CD4-positive, alpha-beta memory T cell (primary cell): ENCODE measurements at regions not wholly inside any gene's neighbourhood (a gene's known extent, or its start where the extent isn't known, plus 50 kb on each side); places are given as distances from the start of the nearest gene placed in this dataset.
A peak's percentile ranks its signal among the peaks of the same experiment; 100 is the strongest.

Experiments
- CTCF ChIA-PET: fragments of 350-600 bp; sonication (Branson Sonifier 250); formaldehyde crosslinking; loops from one replicate; lab custom pipeline; 2021; ENCODE audit warnings: inconsistent platforms; ENCODE audit not compliant: partially characterized antibody; lab: Charles Lee
- POLR2A ChIA-PET: fragments of 350-600 bp; sonication (Branson Sonifier 250); formaldehyde crosslinking; loops from one replicate; lab custom pipeline; 2021; ENCODE audit not compliant: partially characterized antibody; lab: Charles Lee
- DNase-seq, 5 donors: peaks; one replicate each; pipeline versions ENCODE4 v3.0.0 to v3.0.0-alpha.2; 2020 to 2022; ENCODE audit warnings: mixed read lengths in 1 of 5
- H3K27ac ChIP-seq: one replicate; pipeline ENCODE4 v1.7.0; 2013; ENCODE audit warnings: low read depth, low read length
- H3K27me3 ChIP-seq: 2 replicates; pipeline ENCODE4 v1.7.0; 2013; ENCODE audit warnings: mild to moderate bottlenecking, low read length, moderate library complexity; ENCODE audit not compliant: insufficient read depth
- H3K36me3 ChIP-seq: 2 replicates; pipeline ENCODE4 v1.7.0; 2013; ENCODE audit warnings: mild to moderate bottlenecking, low read length, moderate library complexity; ENCODE audit not compliant: insufficient read depth
- H3K4me1 ChIP-seq: 2 replicates; pipeline ENCODE4 v1.7.0; 2013; ENCODE audit warnings: mild to moderate bottlenecking, low read length, moderate library complexity; ENCODE audit not compliant: insufficient read depth
- H3K4me3 ChIP-seq, 2 donors: one replicate each; pipeline ENCODE4 v1.7.0; 2013; ENCODE audit warnings: low read length in 2 of 2, mild to moderate bottlenecking in 1 of 2
- H3K9me3 ChIP-seq, 2 donors: one replicate each; pipeline ENCODE4 v1.7.0; 2013; ENCODE audit warnings: low read length in 2 of 2, control low read depth in 1 of 2; ENCODE audit not compliant: control insufficient read depth in 1 of 2
- H3K27ac Mint-ChIP-seq, 7 donors: one replicate each; pipeline ENCODE4 v1.8.0; 2020 to 2021; ENCODE audit warnings: mixed read lengths in 7 of 7, mild to moderate bottlenecking in 6 of 7, inconsistent platforms in 3 of 7, moderate library complexity in 3 of 7
- H3K27me3 Mint-ChIP-seq, 2 donors: one replicate each; pipeline ENCODE4 v1.8.0; 2020 to 2021; ENCODE audit warnings: mixed read lengths in 2 of 2
- H3K36me3 Mint-ChIP-seq, 2 donors: one replicate each; pipeline ENCODE4 v1.8.0; 2020 to 2021; ENCODE audit warnings: mixed read lengths in 2 of 2, inconsistent platforms in 1 of 2, mild to moderate bottlenecking in 1 of 2
- H3K4me1 Mint-ChIP-seq, 4 donors: one replicate each; pipeline ENCODE4 v1.8.0; 2020 to 2021; ENCODE audit warnings: mixed read lengths in 4 of 4, mild to moderate bottlenecking in 1 of 4
- H3K4me3 Mint-ChIP-seq, 8 donors: one replicate each; pipeline ENCODE4 v1.8.0; 2020 to 2021; ENCODE audit warnings: mixed read lengths in 8 of 8, mild to moderate bottlenecking in 7 of 8, moderate library complexity in 6 of 8, inconsistent platforms in 3 of 8
- H3K9me3 Mint-ChIP-seq, 8 donors: one replicate each; pipeline ENCODE4 v1.8.0; 2020 to 2021; ENCODE audit warnings: mixed read lengths in 8 of 8, mild to moderate bottlenecking in 5 of 8, inconsistent platforms in 3 of 8, moderate library complexity in 1 of 8
- intact Hi-C: fragments of 100-400 bp; cut with micrococcal nuclease; formaldehyde crosslinking; loops from one replicate; pipeline ENCODE4 v1.15.1; 2023

DNA sequence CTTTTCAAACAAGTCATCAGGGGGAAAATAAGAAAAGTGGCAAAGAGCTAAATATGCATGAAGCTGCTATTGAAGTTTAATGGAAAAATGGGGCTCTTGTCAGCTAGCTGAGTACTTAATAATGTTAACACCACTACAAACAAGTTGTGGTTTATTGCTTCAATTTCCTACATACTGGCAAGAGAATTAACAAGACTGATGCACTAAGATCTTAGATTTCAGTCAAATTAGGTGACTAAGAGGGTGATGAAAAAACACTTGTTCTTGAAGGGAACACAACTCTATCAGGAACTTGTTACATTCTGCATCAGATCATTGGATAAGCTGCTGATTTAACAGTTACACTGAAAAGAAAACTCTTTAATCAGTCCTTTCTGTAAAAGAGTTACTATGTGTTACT is 234.6 kb upstream of the AFF2 start:
- Histone ChIP-seq H3K27me3 (no peaks in the 10 kb centered on the region), H3K36me3 (no peaks in the 10 kb centered on the region), H3K27ac (no peak overlapping the region), H3K9me3 (no peaks in the 10 kb centered on the region), H3K4me3 (no peak overlapping the region), H3K4me1 (peaks cover 11% of the 10 kb centered on the region)
- Mint-ChIP-seq H3K27ac (no peak overlapping the region), H3K4me3 (no peak overlapping the region), H3K9me3 (peaks cover 0 to 19% (median 7%) of the 10 kb centered on the region in 8 donors), H3K36me3 (no peaks in the 10 kb centered on the region), H3K4me1 (peaks cover 7 to 19% (median 12%) of the 10 kb centered on the region in 4 donors), H3K27me3 (peaks cover 0 to 1% of the 10 kb centered on the region in 2 donors)
- ChIA-PET CTCF (no interaction called here), POLR2A (no interaction called here)
- intact Hi-C loops = no loop called here
- DNase-seq = no peak

DNA sequence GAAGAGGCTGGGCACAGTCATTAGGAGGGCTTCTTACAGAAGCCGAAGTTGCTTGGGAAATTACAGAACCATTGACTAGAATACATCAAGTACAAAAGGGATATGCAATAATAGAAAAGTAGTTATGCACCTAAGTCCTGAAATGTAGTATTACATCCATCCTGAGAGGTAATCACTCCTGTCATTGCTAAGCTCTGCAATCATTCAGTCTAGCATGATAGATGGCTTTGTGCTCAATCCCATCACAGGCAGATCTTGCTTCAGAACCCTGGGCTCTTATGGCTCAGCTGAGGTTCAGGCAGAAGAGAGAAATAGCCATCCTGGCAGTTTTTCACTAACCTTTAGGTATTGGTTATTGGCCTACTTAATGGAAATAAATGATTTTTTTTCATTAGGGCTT is 231.7 kb upstream of the AFF2 start:
- peaks cover 0 to 4% (median 0%) of the 10 kb centered on the region in 8 donors for H3K9me3 Mint-ChIP-seq
- POLR2A ChIA-PET = no interaction called here

DNA sequence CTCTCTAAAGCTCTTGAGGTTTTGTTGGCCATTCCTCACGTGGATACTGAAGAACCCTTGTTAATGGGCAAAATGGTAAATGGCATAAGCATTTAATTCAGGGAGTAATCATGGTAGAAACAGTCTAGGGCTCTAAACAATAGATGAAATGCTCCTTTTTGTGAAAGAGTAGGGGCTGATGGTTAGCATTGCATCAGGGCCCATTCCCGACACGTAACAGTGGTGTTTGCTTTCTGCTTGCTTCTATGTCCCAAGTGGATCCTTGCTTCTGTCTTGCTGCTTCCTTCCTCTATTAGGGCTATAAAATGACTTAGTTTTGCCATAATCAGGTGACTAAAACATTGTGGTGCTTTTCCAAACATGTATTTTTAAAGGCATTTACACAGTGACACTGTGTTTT is 230.9 kb upstream of the AFF2 start:
- Histone ChIP-seq H3K9me3 (no peaks in the 10 kb centered on the region), H3K27me3 (no peaks in the 10 kb centered on the region), H3K36me3 (no peaks in the 10 kb centered on the region), H3K4me1 (peaks cover 17% of the 10 kb centered on the region), H3K27ac (no peak overlapping the region), H3K4me3 (no peak overlapping the region)
- ChIA-PET CTCF (no interaction called here), POLR2A (no interaction called here)
- peaks cover 10 to 26% (median 16%) of the 10 kb centered on the region in 4 donors for H3K4me1 Mint-ChIP-seq
- no peak overlapping the region for H3K4me3 Mint-ChIP-seq
- peaks cover 0 to 2% (median 0%) of the 10 kb centered on the region in 8 donors for H3K9me3 Mint-ChIP-seq
- no peak for DNase-seq
- H3K36me3 Mint-ChIP-seq = no peaks in the 10 kb centered on the region
- intact Hi-C loops = no loop called here
- no peaks in the 10 kb centered on the region for H3K27me3 Mint-ChIP-seq
- no peak overlapping the region for H3K27ac Mint-ChIP-seq

More for the DNA sequence above, 231.7 kb upstream of the AFF2 start:
- Mint-ChIP-seq H3K36me3 (no peaks in the 10 kb centered on the region), H3K4me3 (no peak overlapping the region), H3K27ac (no peak overlapping the region), H3K4me1 (peaks cover 10 to 26% (median 16%) of the 10 kb centered on the region in 4 donors), H3K27me3 (no peaks in the 10 kb centered on the region)
- Histone ChIP-seq H3K4me1 (peaks cover 17% of the 10 kb centered on the region), H3K9me3 (no peaks in the 10 kb centered on the region), H3K27me3 (no peaks in the 10 kb centered on the region), H3K4me3 (no peak overlapping the region), H3K27ac (no peak overlapping the region), H3K36me3 (no peaks in the 10 kb centered on the region)
- intact Hi-C loops = no loop called here
- DNase-seq = no peak
- CTCF ChIA-PET = interaction anchor here (1.1 kb wide), 1 partner anchor 18 kb away, joined by 3 read pairs; no protein-coding TSS in a partner anchor

DNA sequence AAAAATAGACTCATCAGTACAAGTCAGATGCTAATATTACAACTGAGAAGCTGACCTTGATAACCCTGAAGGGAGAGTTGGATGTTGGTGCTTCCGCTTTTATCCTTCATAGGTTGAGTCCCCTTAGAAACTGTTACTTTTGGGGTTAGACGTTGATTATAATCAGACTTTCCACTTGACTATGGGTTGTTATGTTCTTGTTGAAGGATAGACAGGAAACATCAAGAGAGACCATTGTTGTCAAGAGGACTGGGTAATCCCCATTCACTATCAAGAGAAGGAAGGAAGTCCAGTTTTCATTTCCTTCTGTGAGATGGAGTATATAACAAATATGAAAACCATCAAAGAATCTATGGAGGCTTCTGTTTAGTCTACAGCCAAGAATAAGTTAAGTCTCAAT is 229.9 kb upstream of the AFF2 start:
- Histone ChIP-seq H3K36me3 (no peaks in the 10 kb centered on the region), H3K9me3 (no peaks in the 10 kb centered on the region), H3K27ac (no peak overlapping the region), H3K4me3 (no peak overlapping the region), H3K27me3 (no peaks in the 10 kb centered on the region), H3K4me1 (peaks cover 17% of the 10 kb centered on the region)
- Mint-ChIP-seq H3K9me3 (no peaks in the 10 kb centered on the region), H3K36me3 (no peaks in the 10 kb centered on the region), H3K27ac (peak overlapping the region in 4 of 7 donors; percentile 9 to 46 (median 37)), H3K4me1 (peaks cover 10 to 26% (median 16%) of the 10 kb centered on the region in 4 donors), H3K27me3 (no peaks in the 10 kb centered on the region), H3K4me3 (peak overlapping the region in 3 of 8 donors; percentile 5 to 15 (median 11))
- intact Hi-C loops = no loop called here
- ChIA-PET POLR2A (no interaction called here), CTCF (no interaction called here)
- peak in 3 of 5 donors; percentile 16 to 38 (median 20) for DNase-seq

DNA sequence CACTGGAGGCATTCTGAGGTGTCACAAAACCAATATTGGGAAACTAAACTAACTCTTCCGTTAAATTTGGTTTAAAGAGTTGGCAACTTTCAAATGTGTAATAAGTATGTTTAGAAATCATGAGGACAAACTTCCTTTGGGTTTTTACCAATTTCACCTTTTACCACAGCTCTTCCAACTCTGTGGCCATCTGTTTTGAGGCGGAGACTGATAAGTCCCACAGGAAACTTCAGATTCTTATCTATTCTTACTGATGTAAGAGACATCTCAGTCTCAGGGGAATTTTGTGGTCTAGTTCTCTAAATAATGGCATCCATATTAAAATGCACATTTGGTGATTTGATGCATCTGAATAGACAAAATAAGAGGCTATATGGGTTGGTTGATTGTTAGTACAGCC is 229.2 kb upstream of the AFF2 start:
- Histone ChIP-seq H3K9me3 (no peaks in the 10 kb centered on the region), H3K4me1 (peaks cover 17% of the 10 kb centered on the region), H3K36me3 (no peaks in the 10 kb centered on the region), H3K27me3 (no peaks in the 10 kb centered on the region), H3K4me3 (no peak overlapping the region), H3K27ac (no peak overlapping the region)
- intact Hi-C loops = no loop called here
- Mint-ChIP-seq H3K4me1 (peaks cover 10 to 27% (median 19%) of the 10 kb centered on the region in 4 donors), H3K36me3 (no peaks in the 10 kb centered on the region), H3K27ac (no peak overlapping the region), H3K9me3 (no peaks in the 10 kb centered on the region), H3K27me3 (no peaks in the 10 kb centered on the region), H3K4me3 (no peak overlapping the region)
- POLR2A ChIA-PET = no interaction called here
- DNase-seq = no peak
- CTCF ChIA-PET = no interaction called here

DNA sequence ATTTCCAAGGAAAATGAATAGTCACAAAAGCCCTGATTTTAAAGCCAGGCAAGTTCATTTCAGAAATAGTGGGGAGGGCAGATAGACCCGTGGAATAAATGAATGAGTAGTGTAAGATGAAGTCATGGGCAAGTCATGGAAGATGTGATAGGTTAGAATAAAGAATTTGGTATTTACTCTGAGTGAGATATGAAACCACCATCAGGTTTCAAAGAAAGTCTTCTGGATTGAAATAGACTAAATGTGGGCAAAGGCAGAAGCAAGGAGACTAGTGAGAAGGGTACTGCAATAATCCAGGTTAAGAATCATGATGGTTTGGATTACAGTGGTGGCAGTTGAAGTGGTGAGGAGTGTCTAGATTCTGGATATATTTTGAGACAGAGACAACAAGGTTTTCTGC is 218.5 kb upstream of the AFF2 start:
- Histone ChIP-seq H3K4me3 (no peak overlapping the region), H3K4me1 (peaks cover 21% of the 10 kb centered on the region), H3K36me3 (no peaks in the 10 kb centered on the region), H3K27me3 (no peaks in the 10 kb centered on the region), H3K9me3 (no peaks in the 10 kb centered on the region), H3K27ac (no peak overlapping the region)
- peaks cover 17 to 44% (median 31%) of the 10 kb centered on the region in 4 donors for H3K4me1 Mint-ChIP-seq
- H3K36me3 Mint-ChIP-seq = no peaks in the 10 kb centered on the region
- H3K27ac Mint-ChIP-seq = peak overlapping the region in 2 of 7 donors; percentile 6 to 21
- ChIA-PET CTCF (no interaction called here), POLR2A (no interaction called here)
- peak overlapping the region in 1 of 8 donors; percentile 27 for H3K4me3 Mint-ChIP-seq
- no peaks in the 10 kb centered on the region for H3K27me3 Mint-ChIP-seq
- H3K9me3 Mint-ChIP-seq = peaks cover 0 to 2% (median 0%) of the 10 kb centered on the region in 8 donors
- DNase-seq = no peak
- intact Hi-C loops = no loop called here

DNA sequence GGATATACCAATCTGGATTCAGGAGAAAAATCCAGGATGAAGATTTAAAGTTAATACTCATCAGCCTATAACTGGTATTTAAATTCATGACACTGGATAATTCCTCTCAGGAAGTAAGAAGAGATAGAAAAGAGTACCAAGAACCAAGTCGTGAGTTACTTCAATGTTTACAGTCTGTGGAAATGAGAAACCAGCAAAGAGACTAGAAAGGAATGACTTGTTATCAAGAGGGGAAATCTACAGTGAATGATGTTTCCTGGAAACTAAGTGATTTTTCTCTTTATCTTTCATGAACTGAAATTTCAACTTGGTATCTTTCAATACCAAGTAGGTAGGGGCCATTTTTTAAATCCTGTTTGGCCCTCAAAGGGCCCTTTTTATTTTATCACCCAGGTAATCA is 217.9 kb upstream of the AFF2 start:
- DNase-seq = no peak
- H3K4me3 Mint-ChIP-seq = peak overlapping the region in 3 of 8 donors; percentile 2 to 36 (median 15)
- intact Hi-C loops = no loop called here
- peak overlapping the region in 3 of 7 donors; percentile 22 to 54 (median 39) for H3K27ac Mint-ChIP-seq
- H3K4me1 Mint-ChIP-seq = peaks cover 17 to 38% (median 29%) of the 10 kb centered on the region in 4 donors
- peaks cover 21% of the 10 kb centered on the region for H3K4me1 ChIP-seq
- CTCF ChIA-PET = no interaction called here
- H3K27me3 ChIP-seq = no peaks in the 10 kb centered on the region
- no peak overlapping the region for H3K4me3 ChIP-seq
- H3K9me3 ChIP-seq = no peaks in the 10 kb centered on the region
- no peaks in the 10 kb centered on the region for H3K36me3 ChIP-seq
- no peak overlapping the region for H3K27ac ChIP-seq
- no peaks in the 10 kb centered on the region for H3K9me3 Mint-ChIP-seq
- H3K36me3 Mint-ChIP-seq = no peaks in the 10 kb centered on the region
- POLR2A ChIA-PET = no interaction called here
- H3K27me3 Mint-ChIP-seq = no peaks in the 10 kb centered on the region
